Lower leg skin (tissue), 4 donors: ENCODE measurements at regions not wholly inside any gene's neighbourhood (a gene's known extent, or its start where the extent isn't known, plus 50 kb on each side); places are given as distances from the start of the nearest gene placed in this dataset.

Experiments
- DNase-seq, 2 donors: peaks; one replicate each; pipeline ENCODE4 v3.0.0-alpha.2; 2019; ENCODE audit warnings: low spot score in 2 of 2
- H3K4me3 ChIP-seq: fragments of 200-600 bp; sonication (generic); 2 replicates; pipeline ENCODE4 v1.5.1; 2017; ENCODE audit warnings: mild to moderate bottlenecking, low read depth; ENCODE audit not compliant: poor library complexity, severe bottlenecking
- CTCF ChIP-seq, 3 donors: fragments of 450-650 bp; IDR thresholded peaks; one replicate each; pipeline ENCODE4 v1.5.1; 2016; ENCODE audit warnings: antibody characterized with exemption in 3 of 3, mild to moderate bottlenecking in 3 of 3, moderate library complexity in 2 of 3
- POLR2A ChIP-seq, 2 donors: fragments of 450-650 bp; IDR thresholded peaks; one replicate each; pipeline ENCODE4 v1.6.1; 2016 to 2017; ENCODE audit warnings: antibody characterized with exemption in 2 of 2, mild to moderate bottlenecking in 1 of 2, moderate library complexity in 1 of 2
- WGBS, 2 donors: methylation state at CpG; one replicate each; pipeline ENCODE4 v1.1.5; 2018; 5-methylcytosine and 5-hydroxymethylcytosine counted together
- intact Hi-C: fragments of 100-400 bp; cut with DNase I; formaldehyde crosslinking; loops from one replicate; pipeline ENCODE4 v1.15.0; 2023; ENCODE audit warnings: low total_unique reads

GRCh38 chr7:17086403-17086802, 204.6 kb upstream of the AGR3 start:
- intact Hi-C loops = no loop called here
- TF ChIP-seq CTCF (IDR thresholded peaks at IDR 0.05) (no peak), POLR2A (IDR thresholded peaks at IDR 0.05) (no peak)
- 92 to 93% methylated on average over 5 of the region's 5 CpGs for WGBS, 2 donors
- no peak for DNase-seq
- H3K4me3 ChIP-seq = no peak overlapping the region

DNA sequence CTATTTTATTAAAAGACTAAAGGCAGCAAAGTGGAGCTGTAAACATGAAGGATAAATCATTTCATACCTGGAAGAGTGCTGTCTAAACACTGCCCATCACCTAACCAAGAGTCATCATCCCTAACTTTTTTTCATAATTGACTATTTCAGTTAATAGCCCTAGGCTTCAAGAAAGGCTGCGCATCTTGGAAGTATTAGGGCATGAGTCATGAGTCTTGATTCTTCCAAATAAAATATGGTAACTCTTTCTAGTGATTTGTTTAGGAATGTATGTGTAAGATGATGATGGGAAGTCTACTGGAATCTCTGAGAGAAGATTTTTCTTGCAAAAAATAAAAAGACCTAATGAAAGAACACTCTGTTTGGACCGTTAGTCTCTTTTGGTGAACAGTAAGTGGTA, 207.7 kb upstream of the AHR start:
- no peak overlapping the region for H3K4me3 ChIP-seq
- 44 to 49% methylated on average over 2 of the region's 2 CpGs for WGBS, 2 donors
- intact Hi-C loops = no loop called here
- DNase-seq = no peak
- no peak for TF ChIP-seq POLR2A (IDR thresholded peaks at IDR 0.05)
- TF ChIP-seq CTCF (IDR thresholded peaks at IDR 0.05) = no peak

DNA sequence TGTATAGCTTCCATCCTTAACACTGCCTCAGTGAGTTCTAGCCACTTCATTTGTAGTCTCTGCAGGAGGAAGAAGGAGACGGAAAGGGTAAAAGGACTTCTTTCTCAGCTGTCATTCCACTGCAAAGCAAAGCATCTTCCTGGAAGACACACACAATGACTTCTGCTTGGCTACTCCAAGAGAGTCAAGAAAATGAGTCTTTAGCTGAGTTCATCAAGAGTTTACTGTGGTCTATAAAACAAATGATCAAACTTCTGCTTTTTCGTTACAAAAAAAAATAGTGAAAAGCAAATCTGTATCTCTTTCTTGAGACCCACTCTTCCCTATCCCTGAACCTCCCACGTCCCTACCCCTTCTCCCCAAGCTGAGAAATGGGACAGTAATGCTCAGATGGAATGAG, 205.0 kb upstream of the AHR start:
- no peak overlapping the region for H3K4me3 ChIP-seq
- no peak for DNase-seq
- intact Hi-C loops = no loop called here
- no peak for TF ChIP-seq CTCF (IDR thresholded peaks at IDR 0.05)
- no peak for TF ChIP-seq POLR2A (IDR thresholded peaks at IDR 0.05)
- 71 to 86% methylated on average over 3 of the region's 3 CpGs for WGBS, 2 donors

GRCh38 chr7:17094963-17095574, 203.4 kb upstream of the AHR start:
- no peak overlapping the region for H3K4me3 ChIP-seq
- TF ChIP-seq CTCF (IDR thresholded peaks at IDR 0.05) (no peak), POLR2A (IDR thresholded peaks at IDR 0.05) (no peak)
- intact Hi-C loops = no loop called here
- DNase-seq = peak; percentile 87 to 88
- 21 to 44% methylated on average over 5 of the region's 5 CpGs for WGBS, 2 donors

- no peak for DNase-seq
- TF ChIP-seq POLR2A (IDR thresholded peaks at IDR 0.05) (no peak), CTCF (IDR thresholded peaks at IDR 0.05) (no peak)
- intact Hi-C loops = no loop called here
- H3K4me3 ChIP-seq = no peak overlapping the region
- 43 to 56% methylated on average over 2 of the region's 2 CpGs for WGBS, 2 donors
Observed at GRCh38 chr7:17095931-17096330, 202.5 kb upstream of the AHR start.

DNA sequence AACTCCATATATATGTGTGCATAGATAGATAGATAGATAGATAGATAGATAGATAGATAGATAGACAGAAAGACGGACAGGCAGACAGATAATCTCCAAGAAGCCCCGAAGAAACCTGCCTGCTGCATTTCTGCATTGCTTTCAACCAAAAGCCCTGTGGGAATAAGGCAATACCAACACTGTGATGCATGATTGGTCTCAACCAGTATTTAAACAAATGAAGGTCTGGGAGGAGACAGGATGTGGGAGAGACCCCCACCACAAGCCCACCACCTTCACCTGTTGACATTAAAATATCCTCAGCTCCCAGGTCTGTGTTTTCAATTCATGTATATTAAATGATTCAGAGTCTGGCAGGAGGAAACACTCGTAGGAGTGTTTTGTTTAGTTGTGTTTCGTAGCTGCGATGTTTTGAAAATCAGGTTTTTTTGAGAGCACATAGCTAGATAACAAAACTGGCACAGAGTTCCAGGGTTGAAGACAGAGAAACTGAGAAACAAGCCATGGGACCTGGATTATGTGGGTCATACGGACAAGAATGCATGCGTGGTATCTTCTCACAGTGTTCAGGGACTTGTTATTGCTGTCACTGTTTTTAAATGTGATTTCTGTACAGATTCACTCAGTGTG, 200.7 kb upstream of the AHR start:
- 51 to 61% methylated on average over 7 of the region's 7 CpGs for WGBS, 2 donors
- H3K4me3 ChIP-seq = no peak overlapping the region
- no peak for TF ChIP-seq POLR2A (IDR thresholded peaks at IDR 0.05)
- TF ChIP-seq CTCF (IDR thresholded peaks at IDR 0.05) = no peak
- intact Hi-C loops = no loop called here
- no peak for DNase-seq
